ENCODE measurements at regions not wholly inside any gene's neighbourhood (a gene's known extent, or its start where the extent isn't known, plus 50 kb on each side); places are given as distances from the start of the nearest gene placed in this dataset.
"Not testable (repeated sequence)": the region's sequence is repeated elsewhere in the genome, so short reads cannot be mapped to it uniquely, and the experiment has no call there.

GRCh38 chr1:56254130-56254529, 325.2 kb downstream of the PLPP3 start:
- no peaks in the 10 kb centered on the region for H3K36me3 Mint-ChIP-seq (ENCODE audit: low read depth)
- H3K4me1 Mint-ChIP-seq (ENCODE audit: low read depth), result no peaks in the 10 kb centered on the region
- no peak overlapping the region for H3K4me3 Mint-ChIP-seq
- H3K9me3 Mint-ChIP-seq, result no peaks in the 10 kb centered on the region
- no peaks in the 10 kb centered on the region for H3K27me3 Mint-ChIP-seq (ENCODE audit: low read depth)
- no peak overlapping the region for H3K27ac Mint-ChIP-seq

GRCh38 chr1:56250809-56251208, 328.6 kb downstream of the PLPP3 start:
- no peak overlapping the region for H3K4me3 Mint-ChIP-seq
- no peaks in the 10 kb centered on the region for H3K4me1 Mint-ChIP-seq (ENCODE audit: low read depth)
- no peaks in the 10 kb centered on the region for H3K9me3 Mint-ChIP-seq
- no peaks in the 10 kb centered on the region for H3K36me3 Mint-ChIP-seq (ENCODE audit: low read depth)
- no peaks in the 10 kb centered on the region for H3K27me3 Mint-ChIP-seq (ENCODE audit: low read depth)
- H3K27ac Mint-ChIP-seq, result no peak overlapping the region

- Mint-ChIP-seq H3K27me3 (ENCODE audit: low read depth) (no peaks in the 10 kb centered on the region), H3K27ac (no peak overlapping the region), H3K4me1 (ENCODE audit: low read depth) (no peaks in the 10 kb centered on the region), H3K4me3 (no peak overlapping the region), H3K36me3 (ENCODE audit: low read depth) (no peaks in the 10 kb centered on the region), H3K9me3 (no peaks in the 10 kb centered on the region)
Measured at GRCh38 chr1:56249234-56249633, 330.1 kb downstream of the PLPP3 start.

- H3K27me3 Mint-ChIP-seq (ENCODE audit: low read depth), result no peaks in the 10 kb centered on the region
- H3K9me3 Mint-ChIP-seq, result no peaks in the 10 kb centered on the region
- no peak overlapping the region for H3K27ac Mint-ChIP-seq
- H3K36me3 Mint-ChIP-seq (ENCODE audit: low read depth), result no peaks in the 10 kb centered on the region
- no peak overlapping the region for H3K4me3 Mint-ChIP-seq
- H3K4me1 Mint-ChIP-seq (ENCODE audit: low read depth), result no peaks in the 10 kb centered on the region
Measured at GRCh38 chr1:56248138-56248537, 331.2 kb downstream of the PLPP3 start.

GRCh38 chr1:56246726-56247125, 332.6 kb downstream of the PLPP3 start:
- H3K4me1 Mint-ChIP-seq (ENCODE audit: low read depth); H3K27ac Mint-ChIP-seq; H3K36me3 Mint-ChIP-seq (ENCODE audit: low read depth); H3K4me3 Mint-ChIP-seq; H3K9me3 Mint-ChIP-seq; H3K27me3 Mint-ChIP-seq (ENCODE audit: low read depth): not testable (repeated sequence)

GRCh38 chr1:56240400-56240799, 339.0 kb downstream of the PLPP3 start:
- no peak overlapping the region for H3K27ac Mint-ChIP-seq
- H3K4me3 Mint-ChIP-seq, result no peak overlapping the region
- no peaks in the 10 kb centered on the region for H3K4me1 Mint-ChIP-seq (ENCODE audit: low read depth)
- no peaks in the 10 kb centered on the region for H3K27me3 Mint-ChIP-seq (ENCODE audit: low read depth)
- peaks cover 1% of the 10 kb centered on the region for H3K9me3 Mint-ChIP-seq
- H3K36me3 Mint-ChIP-seq (ENCODE audit: low read depth), result no peaks in the 10 kb centered on the region

GRCh38 chr1:56237491-56238064, 341.8 kb downstream of the PLPP3 start:
- H3K9me3 Mint-ChIP-seq, result peaks cover 4% of the 10 kb centered on the region
- no peak overlapping the region for H3K4me3 Mint-ChIP-seq
- no peaks in the 10 kb centered on the region for H3K36me3 Mint-ChIP-seq (ENCODE audit: low read depth)
- H3K4me1 Mint-ChIP-seq (ENCODE audit: low read depth), result no peaks in the 10 kb centered on the region
- no peak overlapping the region for H3K27ac Mint-ChIP-seq
- H3K27me3 Mint-ChIP-seq (ENCODE audit: low read depth), result no peaks in the 10 kb centered on the region

GRCh38 chr1:56236688-56237087, 342.7 kb downstream of the PLPP3 start:
- H3K4me3 Mint-ChIP-seq, result no peak overlapping the region
- no peaks in the 10 kb centered on the region for H3K36me3 Mint-ChIP-seq (ENCODE audit: low read depth)
- H3K27me3 Mint-ChIP-seq (ENCODE audit: low read depth), result no peaks in the 10 kb centered on the region
- peaks cover 4% of the 10 kb centered on the region for H3K9me3 Mint-ChIP-seq
- no peaks in the 10 kb centered on the region for H3K4me1 Mint-ChIP-seq (ENCODE audit: low read depth)
- no peak overlapping the region for H3K27ac Mint-ChIP-seq

GRCh38 chr1:56235909-56236510, 343.4 kb downstream of the PLPP3 start:
- Mint-ChIP-seq H3K9me3 (peaks cover 4% of the 10 kb centered on the region), H3K36me3 (ENCODE audit: low read depth) (no peaks in the 10 kb centered on the region), H3K4me1 (ENCODE audit: low read depth) (no peaks in the 10 kb centered on the region), H3K4me3 (no peak overlapping the region), H3K27ac (no peak overlapping the region), H3K27me3 (ENCODE audit: low read depth) (no peaks in the 10 kb centered on the region)

GRCh38 chr1:56229186-56229585, 350.2 kb downstream of the PLPP3 start:
- no peaks in the 10 kb centered on the region for H3K9me3 Mint-ChIP-seq
- H3K36me3 Mint-ChIP-seq (ENCODE audit: low read depth), result no peaks in the 10 kb centered on the region
- H3K27ac Mint-ChIP-seq, result no peak overlapping the region
- no peak overlapping the region for H3K4me3 Mint-ChIP-seq
- H3K4me1 Mint-ChIP-seq (ENCODE audit: low read depth), result no peaks in the 10 kb centered on the region
- no peaks in the 10 kb centered on the region for H3K27me3 Mint-ChIP-seq (ENCODE audit: low read depth)

GRCh38 chr1:56227886-56228285, 351.5 kb downstream of the PLPP3 start:
- Mint-ChIP-seq H3K36me3 (ENCODE audit: low read depth) (no peaks in the 10 kb centered on the region), H3K9me3 (no peaks in the 10 kb centered on the region), H3K4me1 (ENCODE audit: low read depth) (no peaks in the 10 kb centered on the region), H3K27ac (no peak overlapping the region), H3K4me3 (no peak overlapping the region), H3K27me3 (ENCODE audit: low read depth) (no peaks in the 10 kb centered on the region)

GRCh38 chr1:56227401-56227800, 352.0 kb downstream of the PLPP3 start:
- Mint-ChIP-seq H3K27me3 (ENCODE audit: low read depth) (no peaks in the 10 kb centered on the region), H3K27ac (no peak overlapping the region), H3K36me3 (ENCODE audit: low read depth) (no peaks in the 10 kb centered on the region), H3K9me3 (no peaks in the 10 kb centered on the region), H3K4me1 (ENCODE audit: low read depth) (no peaks in the 10 kb centered on the region), H3K4me3 (no peak overlapping the region)

- Mint-ChIP-seq H3K27ac (no peak overlapping the region), H3K4me1 (ENCODE audit: low read depth) (no peaks in the 10 kb centered on the region), H3K4me3 (no peak overlapping the region), H3K9me3 (no peaks in the 10 kb centered on the region), H3K36me3 (ENCODE audit: low read depth) (no peaks in the 10 kb centered on the region), H3K27me3 (ENCODE audit: low read depth) (no peaks in the 10 kb centered on the region)
Measured at GRCh38 chr1:56225964-56226815, 353.2 kb downstream of the PLPP3 start.

GRCh38 chr1:56223968-56224367, 355.4 kb downstream of the PLPP3 start:
- Mint-ChIP-seq H3K36me3 (ENCODE audit: low read depth) (no peaks in the 10 kb centered on the region), H3K4me3 (no peak overlapping the region), H3K27me3 (ENCODE audit: low read depth) (no peaks in the 10 kb centered on the region)

GRCh38 chr1:56222914-56223540, 356.3 kb downstream of the PLPP3 start:
- Mint-ChIP-seq H3K27ac (no peak overlapping the region), H3K4me3 (no peak overlapping the region), H3K9me3 (no peaks in the 10 kb centered on the region), H3K36me3 (ENCODE audit: low read depth) (no peaks in the 10 kb centered on the region), H3K27me3 (ENCODE audit: low read depth) (no peaks in the 10 kb centered on the region), H3K4me1 (ENCODE audit: low read depth) (no peaks in the 10 kb centered on the region)

More at GRCh38 chr1:56223968-56224367, 355.4 kb downstream of the PLPP3 start:
- no peak overlapping the region for H3K27ac Mint-ChIP-seq
- no peaks in the 10 kb centered on the region for H3K4me1 Mint-ChIP-seq (ENCODE audit: low read depth)
- H3K9me3 Mint-ChIP-seq, result no peaks in the 10 kb centered on the region

Measured in T-helper 1 cell treated with Interleukin-12 subunit alpha and Interleukin-12 subunit beta and Interleukin-4 antibody, amounts not matched to agents 30 μg/mL and 1 μg/mL, for 36 hours (primary cell).